GM12872 (cell line): ENCODE measurements at regions not wholly inside any gene's neighbourhood (a gene's known extent, or its start where the extent isn't known, plus 50 kb on each side); places are given as distances from the start of the nearest gene placed in this dataset.

Experiments
- TF ChIP-seq, protein P1 (sequence below): IDR thresholded peaks from 3 replicates; pipeline ENCODE4 v1.5.1; 2011; ENCODE audit warnings: low read depth, mild to moderate bottlenecking, low read length, moderate library complexity; ENCODE audit not compliant: insufficient read depth

DNA sequence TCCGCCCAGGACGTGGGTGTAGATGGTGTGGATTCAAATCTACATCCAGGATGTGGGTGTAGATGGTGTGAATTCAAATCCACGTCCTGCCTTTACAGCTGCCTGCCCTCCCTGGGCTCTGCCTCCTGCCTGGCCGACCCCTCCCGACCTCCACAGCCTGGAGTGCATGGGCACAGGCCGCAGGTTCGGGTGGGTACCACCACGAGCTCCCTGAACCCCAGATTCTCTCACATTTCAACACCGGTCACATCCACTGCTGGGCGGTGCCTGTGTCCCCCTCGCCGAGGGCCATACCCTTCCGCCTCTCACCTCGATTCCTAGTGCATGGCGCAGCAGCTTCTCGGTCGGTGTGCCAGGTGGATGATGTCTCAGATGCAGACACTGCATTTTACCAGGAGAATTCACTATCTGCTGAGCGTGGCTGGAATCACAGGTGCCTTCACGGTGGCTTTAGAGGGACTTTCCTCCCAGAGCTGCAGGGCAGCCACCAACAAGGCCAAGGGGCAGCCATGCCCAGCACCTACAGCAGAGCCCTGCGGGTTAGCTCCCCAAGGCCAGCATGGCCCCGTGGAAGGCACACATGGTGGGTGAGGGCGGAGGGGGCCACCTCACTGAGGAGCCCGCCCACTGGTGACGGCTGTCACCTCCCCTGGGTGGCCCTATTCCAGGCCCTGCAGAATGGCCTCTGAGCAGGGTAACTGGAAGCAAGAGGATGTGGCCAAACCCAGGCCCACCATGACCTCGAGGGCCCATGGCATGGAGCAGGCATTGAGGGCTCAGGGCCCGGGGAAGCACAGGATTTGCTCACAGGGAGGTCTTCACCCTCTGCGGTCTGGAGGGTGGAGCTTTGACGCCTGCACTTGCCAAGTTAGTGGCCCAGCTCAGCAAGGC, 638.5 kb downstream of the TBC1D22A start:
- TF ChIP-seq, protein P1, sequence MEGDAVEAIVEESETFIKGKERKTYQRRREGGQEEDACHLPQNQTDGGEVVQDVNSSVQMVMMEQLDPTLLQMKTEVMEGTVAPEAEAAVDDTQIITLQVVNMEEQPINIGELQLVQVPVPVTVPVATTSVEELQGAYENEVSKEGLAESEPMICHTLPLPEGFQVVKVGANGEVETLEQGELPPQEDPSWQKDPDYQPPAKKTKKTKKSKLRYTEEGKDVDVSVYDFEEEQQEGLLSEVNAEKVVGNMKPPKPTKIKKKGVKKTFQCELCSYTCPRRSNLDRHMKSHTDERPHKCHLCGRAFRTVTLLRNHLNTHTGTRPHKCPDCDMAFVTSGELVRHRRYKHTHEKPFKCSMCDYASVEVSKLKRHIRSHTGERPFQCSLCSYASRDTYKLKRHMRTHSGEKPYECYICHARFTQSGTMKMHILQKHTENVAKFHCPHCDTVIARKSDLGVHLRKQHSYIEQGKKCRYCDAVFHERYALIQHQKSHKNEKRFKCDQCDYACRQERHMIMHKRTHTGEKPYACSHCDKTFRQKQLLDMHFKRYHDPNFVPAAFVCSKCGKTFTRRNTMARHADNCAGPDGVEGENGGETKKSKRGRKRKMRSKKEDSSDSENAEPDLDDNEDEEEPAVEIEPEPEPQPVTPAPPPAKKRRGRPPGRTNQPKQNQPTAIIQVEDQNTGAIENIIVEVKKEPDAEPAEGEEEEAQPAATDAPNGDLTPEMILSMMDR, result no peak

DNA sequence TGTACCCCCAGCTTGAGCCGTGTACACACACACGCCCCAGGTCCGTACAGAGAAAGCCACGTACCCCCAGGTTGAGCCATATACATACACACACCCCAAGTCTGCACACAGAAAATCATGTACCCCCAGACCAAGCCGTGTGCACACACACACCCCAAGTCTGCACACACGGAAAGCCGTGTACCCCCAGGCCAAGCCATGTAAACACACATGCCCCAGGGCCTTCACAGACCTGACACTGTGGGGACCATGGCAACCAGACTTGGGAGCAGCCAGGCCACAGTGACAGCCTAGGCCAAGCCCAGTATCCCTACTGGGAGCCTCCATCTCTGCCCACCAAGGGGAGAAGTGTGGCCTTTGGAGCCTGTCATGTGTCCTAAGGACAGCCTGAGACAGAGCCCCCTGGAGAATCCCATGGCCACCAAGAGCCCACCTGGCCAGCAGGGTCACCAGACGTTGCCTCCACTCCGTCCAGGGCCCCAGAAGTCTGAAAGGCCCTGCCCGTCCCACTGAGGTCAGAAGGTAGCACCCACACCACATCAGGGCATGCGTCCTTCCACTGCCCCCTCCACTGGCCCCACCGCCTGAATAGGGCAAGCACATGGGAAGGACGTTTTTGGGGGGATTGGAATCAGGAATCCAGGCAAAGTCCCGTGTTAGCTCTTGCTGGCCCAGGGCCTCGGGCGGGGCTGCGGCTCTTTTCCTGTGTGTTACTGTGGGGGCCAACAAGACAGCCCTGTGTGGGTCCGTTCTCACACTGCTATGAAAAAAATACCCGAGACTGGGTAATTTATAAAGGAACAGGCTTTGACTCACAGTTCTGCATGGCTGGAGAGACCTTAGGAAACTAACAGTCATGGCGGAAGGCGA, 636.7 kb downstream of the TBC1D22A start:
- TF ChIP-seq, protein P1, result no peak

DNA sequence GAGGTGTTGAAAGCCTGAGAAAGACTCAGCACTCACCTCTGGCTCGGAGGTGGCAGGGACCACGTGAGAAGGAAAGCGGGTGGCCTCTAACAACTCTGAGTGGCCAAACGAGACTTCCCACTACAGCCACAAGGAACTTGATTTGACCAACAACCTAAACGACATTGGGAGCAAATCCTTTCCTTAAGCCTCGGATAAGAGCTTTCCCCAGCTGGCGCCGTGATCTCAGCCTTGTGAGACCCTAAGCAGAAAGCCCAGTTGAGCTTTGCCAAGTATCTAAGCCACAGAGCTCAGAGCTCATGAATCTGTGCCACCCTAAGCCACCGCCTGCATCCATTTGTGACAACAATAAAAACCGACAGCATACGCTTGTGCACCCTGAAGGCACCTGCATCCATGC, 636.0 kb downstream of the TBC1D22A start:
- TF ChIP-seq, protein P1, result no peak

DNA sequence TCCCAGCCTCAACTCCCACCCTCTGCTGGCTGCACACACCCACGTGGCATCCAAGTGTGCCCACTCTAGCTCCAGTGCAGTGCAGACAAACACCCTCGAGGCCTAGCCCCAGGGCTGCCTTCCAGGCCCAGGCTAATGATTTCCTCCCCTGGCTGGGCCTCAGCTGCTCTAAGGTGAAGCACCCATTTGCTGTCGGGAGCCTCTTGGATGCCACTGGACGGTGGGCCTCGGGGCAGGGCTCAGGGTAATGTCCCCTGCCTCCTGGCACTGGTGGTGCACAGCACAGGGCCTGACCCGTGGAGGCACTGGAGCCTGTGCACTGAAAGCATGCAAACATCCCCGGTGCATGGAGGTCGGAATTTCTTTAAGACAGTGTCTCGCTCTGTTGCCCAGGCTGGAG, 635.2 kb downstream of the TBC1D22A start:
- TF ChIP-seq, protein P1, result no peak

DNA sequence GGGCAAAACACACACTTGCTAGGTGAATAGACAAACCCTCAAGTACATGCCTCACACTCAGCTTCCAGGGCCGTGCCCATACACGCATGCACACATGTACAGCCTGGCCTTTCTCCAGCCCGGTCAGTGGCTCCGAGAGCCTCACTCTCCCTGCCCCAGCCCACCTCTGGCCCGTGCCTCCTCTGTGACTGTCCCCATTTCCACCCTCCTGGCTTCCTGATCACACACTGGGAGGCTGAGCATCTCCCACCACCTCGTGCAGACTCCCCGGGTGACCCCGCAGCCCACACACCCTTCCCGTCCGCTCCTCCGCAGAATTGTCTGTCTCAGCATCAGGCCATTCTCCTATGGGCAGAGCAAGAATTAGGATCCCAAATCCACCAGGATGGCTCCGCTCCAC, 634.1 kb downstream of the TBC1D22A start:
- TF ChIP-seq, protein P1, result no peak

DNA sequence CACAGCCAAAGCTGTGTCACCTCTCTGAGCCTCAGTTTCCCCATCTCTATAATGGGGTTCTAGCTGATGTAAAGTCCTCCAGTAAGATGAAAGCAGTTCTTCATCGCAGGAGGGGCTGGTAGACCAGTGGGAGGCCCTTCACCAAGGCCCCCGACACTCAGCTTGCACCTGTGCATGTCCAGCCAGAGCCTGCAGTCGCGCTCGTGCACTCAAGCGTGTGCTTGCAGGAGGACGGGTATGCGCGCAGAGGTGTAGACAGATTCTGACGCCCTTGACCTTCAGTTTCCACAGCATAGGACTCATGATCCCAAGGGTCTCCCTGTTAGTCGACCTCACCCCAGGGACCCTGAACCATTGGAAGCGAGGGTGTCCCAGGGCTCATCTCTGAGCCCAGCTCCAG, 633.7 kb downstream of the TBC1D22A start:
- TF ChIP-seq, protein P1, result no peak

DNA sequence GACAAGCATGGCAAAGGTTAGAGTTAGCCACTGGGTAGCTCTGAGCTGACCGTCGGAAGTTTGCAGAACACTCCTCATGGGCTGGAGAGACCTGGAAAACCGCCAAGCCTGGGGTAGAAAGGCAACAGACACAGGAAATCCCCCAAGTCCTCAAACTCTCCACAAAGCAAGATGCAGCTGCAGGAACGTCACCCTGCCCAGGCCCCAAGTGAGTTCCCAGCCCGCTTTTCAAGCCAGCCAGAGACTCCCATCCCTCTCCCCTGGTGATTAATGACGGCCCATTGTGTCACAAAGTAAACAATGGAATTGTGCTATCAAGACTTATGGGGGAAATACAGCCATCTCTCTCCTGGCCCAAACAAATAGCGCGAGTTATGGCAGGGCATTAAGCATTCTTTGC, 633.0 kb downstream of the TBC1D22A start:
- TF ChIP-seq, protein P1, result no peak
